ENCODE measurements at regions not wholly inside any gene's neighbourhood (a gene's known extent, or its start where the extent isn't known, plus 50 kb on each side); places are given as distances from the start of the nearest gene placed in this dataset.

DNA sequence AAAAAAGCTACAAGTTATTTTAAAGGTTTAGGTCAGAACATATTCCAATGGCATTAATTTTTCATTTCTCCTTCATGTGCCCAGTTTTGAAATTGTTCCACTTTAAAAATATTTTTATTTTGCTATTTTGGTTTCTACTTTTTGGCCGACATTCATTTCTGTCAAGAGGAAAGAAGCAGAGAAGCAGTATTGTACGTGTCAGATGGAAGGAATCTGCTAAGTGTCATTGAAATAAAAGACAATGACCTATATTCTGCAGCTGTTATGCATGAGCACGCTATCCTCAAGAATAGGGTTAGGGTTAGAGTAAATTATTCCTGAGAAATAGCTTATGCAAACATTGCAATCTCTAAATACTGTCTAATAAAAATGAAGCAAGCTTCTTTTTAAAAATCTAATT lies 941.7 kb downstream of the TUSC7 start (continued):
- TF ChIP-seq, protein P1, sequence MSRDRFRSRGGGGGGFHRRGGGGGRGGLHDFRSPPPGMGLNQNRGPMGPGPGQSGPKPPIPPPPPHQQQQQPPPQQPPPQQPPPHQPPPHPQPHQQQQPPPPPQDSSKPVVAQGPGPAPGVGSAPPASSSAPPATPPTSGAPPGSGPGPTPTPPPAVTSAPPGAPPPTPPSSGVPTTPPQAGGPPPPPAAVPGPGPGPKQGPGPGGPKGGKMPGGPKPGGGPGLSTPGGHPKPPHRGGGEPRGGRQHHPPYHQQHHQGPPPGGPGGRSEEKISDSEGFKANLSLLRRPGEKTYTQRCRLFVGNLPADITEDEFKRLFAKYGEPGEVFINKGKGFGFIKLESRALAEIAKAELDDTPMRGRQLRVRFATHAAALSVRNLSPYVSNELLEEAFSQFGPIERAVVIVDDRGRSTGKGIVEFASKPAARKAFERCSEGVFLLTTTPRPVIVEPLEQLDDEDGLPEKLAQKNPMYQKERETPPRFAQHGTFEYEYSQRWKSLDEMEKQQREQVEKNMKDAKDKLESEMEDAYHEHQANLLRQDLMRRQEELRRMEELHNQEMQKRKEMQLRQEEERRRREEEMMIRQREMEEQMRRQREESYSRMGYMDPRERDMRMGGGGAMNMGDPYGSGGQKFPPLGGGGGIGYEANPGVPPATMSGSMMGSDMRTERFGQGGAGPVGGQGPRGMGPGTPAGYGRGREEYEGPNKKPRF (IDR thresholded peaks at IDR 0.05; ENCODE audit: low read depth, low read length), result no peak
- TF ChIP-seq MTA3 (IDR thresholded peaks at IDR 0.05; ENCODE audit: borderline replicate concordance), result no peak
- TF ChIP-seq, protein P2, sequence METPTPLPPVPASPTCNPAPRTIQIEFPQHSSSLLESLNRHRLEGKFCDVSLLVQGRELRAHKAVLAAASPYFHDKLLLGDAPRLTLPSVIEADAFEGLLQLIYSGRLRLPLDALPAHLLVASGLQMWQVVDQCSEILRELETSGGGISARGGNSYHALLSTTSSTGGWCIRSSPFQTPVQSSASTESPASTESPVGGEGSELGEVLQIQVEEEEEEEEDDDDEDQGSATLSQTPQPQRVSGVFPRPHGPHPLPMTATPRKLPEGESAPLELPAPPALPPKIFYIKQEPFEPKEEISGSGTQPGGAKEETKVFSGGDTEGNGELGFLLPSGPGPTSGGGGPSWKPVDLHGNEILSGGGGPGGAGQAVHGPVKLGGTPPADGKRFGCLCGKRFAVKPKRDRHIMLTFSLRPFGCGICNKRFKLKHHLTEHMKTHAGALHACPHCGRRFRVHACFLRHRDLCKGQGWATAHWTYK (CRISPR knock-in tag; IDR thresholded peaks at IDR 0.05), result no peak
- no peak for TF ChIP-seq DACH1 (IDR thresholded peaks at IDR 0.05; ENCODE audit: partially characterized antibody)
- TF ChIP-seq FOXP1 (CRISPR knock-in tag; IDR thresholded peaks at IDR 0.05), result no peak
- TF ChIP-seq NEUROD1 (IDR thresholded peaks at IDR 0.05; ENCODE audit: borderline replicate concordance, low read depth, low read length, partially characterized antibody), result no peak
- TF ChIP-seq PHB (CRISPR knock-in tag; IDR thresholded peaks at IDR 0.05), result no peak
- TF ChIP-seq EZH2 (IDR thresholded peaks at IDR 0.05; ENCODE audit: borderline replicate concordance, low read depth, low read length), result no peak
- TF ChIP-seq ILK (tag; IDR thresholded peaks at IDR 0.05; ENCODE audit: borderline replicate concordance, low read depth), result no peak
- no peak for TF ChIP-seq GTF2F1 (IDR thresholded peaks at IDR 0.05; ENCODE audit: low read depth, low read length)
- TF ChIP-seq, protein P3, sequence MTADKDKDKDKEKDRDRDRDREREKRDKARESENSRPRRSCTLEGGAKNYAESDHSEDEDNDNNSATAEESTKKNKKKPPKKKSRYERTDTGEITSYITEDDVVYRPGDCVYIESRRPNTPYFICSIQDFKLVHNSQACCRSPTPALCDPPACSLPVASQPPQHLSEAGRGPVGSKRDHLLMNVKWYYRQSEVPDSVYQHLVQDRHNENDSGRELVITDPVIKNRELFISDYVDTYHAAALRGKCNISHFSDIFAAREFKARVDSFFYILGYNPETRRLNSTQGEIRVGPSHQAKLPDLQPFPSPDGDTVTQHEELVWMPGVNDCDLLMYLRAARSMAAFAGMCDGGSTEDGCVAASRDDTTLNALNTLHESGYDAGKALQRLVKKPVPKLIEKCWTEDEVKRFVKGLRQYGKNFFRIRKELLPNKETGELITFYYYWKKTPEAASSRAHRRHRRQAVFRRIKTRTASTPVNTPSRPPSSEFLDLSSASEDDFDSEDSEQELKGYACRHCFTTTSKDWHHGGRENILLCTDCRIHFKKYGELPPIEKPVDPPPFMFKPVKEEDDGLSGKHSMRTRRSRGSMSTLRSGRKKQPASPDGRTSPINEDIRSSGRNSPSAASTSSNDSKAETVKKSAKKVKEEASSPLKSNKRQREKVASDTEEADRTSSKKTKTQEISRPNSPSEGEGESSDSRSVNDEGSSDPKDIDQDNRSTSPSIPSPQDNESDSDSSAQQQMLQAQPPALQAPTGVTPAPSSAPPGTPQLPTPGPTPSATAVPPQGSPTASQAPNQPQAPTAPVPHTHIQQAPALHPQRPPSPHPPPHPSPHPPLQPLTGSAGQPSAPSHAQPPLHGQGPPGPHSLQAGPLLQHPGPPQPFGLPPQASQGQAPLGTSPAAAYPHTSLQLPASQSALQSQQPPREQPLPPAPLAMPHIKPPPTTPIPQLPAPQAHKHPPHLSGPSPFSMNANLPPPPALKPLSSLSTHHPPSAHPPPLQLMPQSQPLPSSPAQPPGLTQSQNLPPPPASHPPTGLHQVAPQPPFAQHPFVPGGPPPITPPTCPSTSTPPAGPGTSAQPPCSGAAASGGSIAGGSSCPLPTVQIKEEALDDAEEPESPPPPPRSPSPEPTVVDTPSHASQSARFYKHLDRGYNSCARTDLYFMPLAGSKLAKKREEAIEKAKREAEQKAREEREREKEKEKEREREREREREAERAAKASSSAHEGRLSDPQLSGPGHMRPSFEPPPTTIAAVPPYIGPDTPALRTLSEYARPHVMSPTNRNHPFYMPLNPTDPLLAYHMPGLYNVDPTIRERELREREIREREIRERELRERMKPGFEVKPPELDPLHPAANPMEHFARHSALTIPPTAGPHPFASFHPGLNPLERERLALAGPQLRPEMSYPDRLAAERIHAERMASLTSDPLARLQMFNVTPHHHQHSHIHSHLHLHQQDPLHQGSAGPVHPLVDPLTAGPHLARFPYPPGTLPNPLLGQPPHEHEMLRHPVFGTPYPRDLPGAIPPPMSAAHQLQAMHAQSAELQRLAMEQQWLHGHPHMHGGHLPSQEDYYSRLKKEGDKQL (CRISPR knock-in tag; IDR thresholded peaks at IDR 0.05; ENCODE audit: borderline replicate concordance), result no peak
- no peak for TF ChIP-seq DIDO1 (tag; IDR thresholded peaks at IDR 0.05; ENCODE audit: low read depth)
- TF ChIP-seq PCBP2 (IDR thresholded peaks at IDR 0.05; ENCODE audit: low read depth, low read length, poor library complexity, severe bottlenecking), result no peak
- TF ChIP-seq HDAC1 (IDR thresholded peaks at IDR 0.05), result no peak
- TF ChIP-seq ZSCAN29 (IDR thresholded peaks at IDR 0.05), result no peak

All from K562 (cell line).